Ovary (tissue), 3 donors: ENCODE measurements at regions not wholly inside any gene's neighbourhood (a gene's known extent, or its start where the extent isn't known, plus 50 kb on each side); places are given as distances from the start of the nearest gene placed in this dataset.

Experiments used
- EP300 ChIP-seq: sonication (generic); formaldehyde crosslinking; IDR thresholded peaks from one replicate; pipeline ENCODE4 v1.6.1; 2017; ENCODE audit warnings: antibody characterized with exemption
- POLR2A ChIP-seq: fragments of 450-650 bp; IDR thresholded peaks from one replicate; pipeline ENCODE4 v1.6.1; 2017; ENCODE audit warnings: antibody characterized with exemption, mild to moderate bottlenecking, moderate library complexity
- TF ChIP-seq, protein P1 (sequence below), 3 donors: fragments of 450-650 bp in 2 of 3; fragments of 200-600 bp in 1 of 3; IDR thresholded peaks; one replicate each; pipeline versions ENCODE4 v1.5.1 to v1.8.0; 2016 to 2022; ENCODE audit warnings: antibody characterized with exemption in 3 of 3, mild to moderate bottlenecking in 1 of 3
- donor health status: DM: no; HTN: no; CAD: no.

DNA sequence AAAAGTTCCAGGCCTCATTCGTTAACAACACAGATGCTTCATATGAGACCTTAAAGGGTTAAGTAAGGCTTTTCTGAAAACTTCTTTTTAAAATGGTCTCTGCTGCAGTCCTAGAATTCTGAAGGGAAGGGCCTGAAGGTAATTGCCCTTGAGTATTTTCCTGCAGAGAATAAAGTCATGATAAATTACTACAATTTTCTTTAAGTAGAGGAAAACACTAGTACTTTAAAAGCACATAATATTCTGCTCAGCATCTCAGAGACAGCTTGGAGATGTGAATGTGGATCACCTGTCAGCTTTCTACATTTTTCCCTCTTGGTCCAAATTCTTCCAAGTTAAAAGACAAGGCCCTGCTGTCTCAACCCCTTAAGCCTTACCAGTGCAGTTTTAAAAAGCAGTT is 419.5 kb downstream of the MFSD1 start:
- TF ChIP-seq, protein P1, sequence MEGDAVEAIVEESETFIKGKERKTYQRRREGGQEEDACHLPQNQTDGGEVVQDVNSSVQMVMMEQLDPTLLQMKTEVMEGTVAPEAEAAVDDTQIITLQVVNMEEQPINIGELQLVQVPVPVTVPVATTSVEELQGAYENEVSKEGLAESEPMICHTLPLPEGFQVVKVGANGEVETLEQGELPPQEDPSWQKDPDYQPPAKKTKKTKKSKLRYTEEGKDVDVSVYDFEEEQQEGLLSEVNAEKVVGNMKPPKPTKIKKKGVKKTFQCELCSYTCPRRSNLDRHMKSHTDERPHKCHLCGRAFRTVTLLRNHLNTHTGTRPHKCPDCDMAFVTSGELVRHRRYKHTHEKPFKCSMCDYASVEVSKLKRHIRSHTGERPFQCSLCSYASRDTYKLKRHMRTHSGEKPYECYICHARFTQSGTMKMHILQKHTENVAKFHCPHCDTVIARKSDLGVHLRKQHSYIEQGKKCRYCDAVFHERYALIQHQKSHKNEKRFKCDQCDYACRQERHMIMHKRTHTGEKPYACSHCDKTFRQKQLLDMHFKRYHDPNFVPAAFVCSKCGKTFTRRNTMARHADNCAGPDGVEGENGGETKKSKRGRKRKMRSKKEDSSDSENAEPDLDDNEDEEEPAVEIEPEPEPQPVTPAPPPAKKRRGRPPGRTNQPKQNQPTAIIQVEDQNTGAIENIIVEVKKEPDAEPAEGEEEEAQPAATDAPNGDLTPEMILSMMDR (IDR thresholded peaks at IDR 0.05), result no peak
- TF ChIP-seq POLR2A (no peak), EP300 (no peak)
